DMS153 treated with DMSO at 0.1 percent for 48 hours (cell line): ENCODE measurements at regions not wholly inside any gene's neighbourhood (a gene's known extent, or its start where the extent isn't known, plus 50 kb on each side); places are given as distances from the start of the nearest gene placed in this dataset.
"Not testable (repeated sequence)": the region's sequence is repeated elsewhere in the genome, so short reads cannot be mapped to it uniquely, and the experiment has no call there.

Source experiments
- DNase-seq: peaks from one replicate; lab custom pipeline; 2025; ENCODE audit not compliant: unreplicated experiment; lab: John Stamatoyannopoulos, UW

- no peak for DNase-seq
These were observed 126.6 kb downstream of the C9orf152 start for GRCh38 chr9:110081395-110081794.

GRCh38 chr9:110083866-110084265 is 124.1 kb downstream of the C9orf152 start:
- no peak for DNase-seq

- DNase-seq, result no peak
These were observed 121.4 kb downstream of the C9orf152 start for GRCh38 chr9:110086537-110086936.

GRCh38 chr9:110087605-110088004 is 120.4 kb downstream of the C9orf152 start:
- no peak for DNase-seq

GRCh38 chr9:110088099-110088498 is 119.9 kb downstream of the C9orf152 start:
- no peak for DNase-seq

GRCh38 chr9:110089681-110090370 is 118.1 kb downstream of the C9orf152 start:
- peak; percentile 78 for DNase-seq

- DNase-seq, result no peak
These were observed 115.2 kb downstream of the C9orf152 start for GRCh38 chr9:110092792-110093191.

GRCh38 chr9:110093417-110093816 is 114.5 kb downstream of the C9orf152 start:
- no peak for DNase-seq

- no peak for DNase-seq
These were observed 114.1 kb downstream of the C9orf152 start for GRCh38 chr9:110093871-110094270.

- no peak for DNase-seq
These were observed 112.8 kb downstream of the C9orf152 start for GRCh38 chr9:110095161-110095595.

- DNase-seq, result no peak
These were observed 112.2 kb downstream of the C9orf152 start for GRCh38 chr9:110095776-110096175.

GRCh38 chr9:110096674-110097073 is 111.3 kb downstream of the C9orf152 start:
- DNase-seq, result not testable (repeated sequence)

GRCh38 chr9:110099236-110100095 is 108.5 kb downstream of the C9orf152 start:
- DNase-seq, result peak; percentile 23

- DNase-seq, result no peak
These were observed 106.3 kb downstream of the C9orf152 start for GRCh38 chr9:110101531-110102161.

GRCh38 chr9:110103257-110103656 is 104.7 kb downstream of the C9orf152 start:
- no peak for DNase-seq

- no peak for DNase-seq
These were observed 103.6 kb downstream of the C9orf152 start for GRCh38 chr9:110104261-110104809.

GRCh38 chr9:110105107-110105506 is 102.9 kb downstream of the C9orf152 start:
- no peak for DNase-seq

GRCh38 chr9:110106661-110107060 is 101.3 kb downstream of the C9orf152 start:
- DNase-seq, result no peak

GRCh38 chr9:110109333-110110092 is 98.4 kb downstream of the C9orf152 start:
- no peak for DNase-seq

- DNase-seq, result no peak
These were observed 97.8 kb downstream of the C9orf152 start for GRCh38 chr9:110110154-110110553.

- no peak for DNase-seq
These were observed 96.1 kb downstream of the C9orf152 start for GRCh38 chr9:110111868-110112267.
